Gastroesophageal sphincter (tissue), 4 donors: ENCODE measurements at regions not wholly inside any gene's neighbourhood (a gene's known extent, or its start where the extent isn't known, plus 50 kb on each side); places are given as distances from the start of the nearest gene placed in this dataset.

Experiments
- ATAC-seq: fragments of 150-250 bp; one replicate; pipeline ENCODE4 v1.9.1; 2016; ENCODE audit warnings: mild to moderate bottlenecking, moderate library complexity
- H3K27ac ChIP-seq, 4 donors: fragments of 200-600 bp; sonication (generic) in 3 of 4; 1 replicate in 3 of 4; 2 replicates in 1 of 4; pipeline ENCODE4 v1.5.1; 2016 to 2019
- H3K27me3 ChIP-seq: fragments of 200-600 bp; sonication (generic); one replicate; pipeline ENCODE4 v1.5.1; 2019
- H3K36me3 ChIP-seq, 2 donors: fragments of 200-600 bp; sonication (generic); one replicate each; pipeline ENCODE4 v1.5.1; 2019; ENCODE audit warnings: control low read depth in 1 of 2
- H3K4me1 ChIP-seq, 3 donors: fragments of 200-600 bp; sonication (generic); 1 replicate in 2 of 3; 2 replicates in 1 of 3; pipeline ENCODE4 v1.5.1; 2016 to 2019; ENCODE audit warnings: control low read depth in 2 of 3
- H3K4me3 ChIP-seq, 2 donors: fragments of 200-600 bp; sonication (generic); one replicate each; pipeline ENCODE4 v1.5.1; 2019; ENCODE audit warnings: mild to moderate bottlenecking in 1 of 2, moderate library complexity in 1 of 2
- H3K9me3 ChIP-seq, 3 donors: fragments of 200-600 bp; sonication (generic); one replicate each; pipeline ENCODE4 v1.5.1; 2017 to 2019; ENCODE audit warnings: control low read depth in 2 of 3
- CTCF ChIP-seq, 4 experiments: fragments of 200-600 bp in 2 of 4; fragments of 450-650 bp in 2 of 4; sonication (generic) in 1 of 4; IDR thresholded peaks; one replicate each; pipeline ENCODE4 v1.5.1; 2017 to 2019; ENCODE audit warnings: antibody characterized with exemption in 4 of 4, mild to moderate bottlenecking in 2 of 4, moderate library complexity in 2 of 4
- EP300 ChIP-seq: sonication (generic); formaldehyde crosslinking; IDR thresholded peaks from one replicate; pipeline ENCODE4 v1.6.1; 2017; ENCODE audit warnings: antibody characterized with exemption, mild to moderate bottlenecking
- POLR2A ChIP-seq, 2 donors: fragments of 450-650 bp; IDR thresholded peaks; one replicate each; pipeline ENCODE4 v1.6.1; 2017; ENCODE audit warnings: antibody characterized with exemption in 2 of 2, mild to moderate bottlenecking in 2 of 2, moderate library complexity in 1 of 2
- POLR2AphosphoS5 ChIP-seq: sonication (generic); formaldehyde crosslinking; IDR thresholded peaks from one replicate; pipeline ENCODE4 v1.6.1; 2017; ENCODE audit warnings: antibody characterized with exemption
- WGBS, 2 donors: methylation state at CpG; one replicate each; pipeline ENCODE4 v1.1.5; 2018; ENCODE audit warnings: low coverage in 1 of 2; 5-methylcytosine and 5-hydroxymethylcytosine counted together

GRCh38 chr6:66556936-66557335 is 849.9 kb upstream of the EYS start:
- no peak overlapping the region for H3K4me3 ChIP-seq
- TF ChIP-seq POLR2AphosphoS5 = no peak
- no peak for TF ChIP-seq POLR2A (IDR thresholded peaks at IDR 0.05)
- no peak for TF ChIP-seq EP300
- TF ChIP-seq CTCF (IDR thresholded peaks at IDR 0.05) = no peak
- no peaks in the 10 kb centered on the region for H3K4me1 ChIP-seq
- H3K27me3 ChIP-seq = no peaks in the 10 kb centered on the region
- peaks cover 0 to 19% (median 0%) of the 10 kb centered on the region in 3 donors for H3K9me3 ChIP-seq
- ATAC-seq = no peak
- WGBS, 2 donors = 78 to 83% methylated on average over 1 of the region's 1 CpG
- no peaks in the 10 kb centered on the region for H3K36me3 ChIP-seq
- no peak overlapping the region for H3K27ac ChIP-seq

- H3K9me3 ChIP-seq = peaks cover 0 to 19% (median 0%) of the 10 kb centered on the region in 3 donors
- H3K4me1 ChIP-seq = no peaks in the 10 kb centered on the region
- no peak for TF ChIP-seq CTCF (IDR thresholded peaks at IDR 0.05)
- no peak for TF ChIP-seq POLR2AphosphoS5
- TF ChIP-seq POLR2A (IDR thresholded peaks at IDR 0.05) = no peak
- no peak for TF ChIP-seq EP300
- H3K27me3 ChIP-seq = no peaks in the 10 kb centered on the region
- H3K4me3 ChIP-seq = no peak overlapping the region
- 94% methylated on average over 1 of the region's 1 CpG; no CpG with 5 or more reads in 1 of the 2 donors for WGBS, 2 donors
- ATAC-seq = no peak
- H3K36me3 ChIP-seq = no peaks in the 10 kb centered on the region
- H3K27ac ChIP-seq = no peak overlapping the region
These were observed 848.1 kb upstream of the EYS start for GRCh38 chr6:66555082-66555481.

- Histone ChIP-seq H3K9me3 (peaks cover 0 to 19% (median 0%) of the 10 kb centered on the region in 3 donors), H3K36me3 (no peaks in the 10 kb centered on the region), H3K4me3 (no peak overlapping the region), H3K27me3 (no peaks in the 10 kb centered on the region), H3K27ac (no peak overlapping the region), H3K4me1 (no peaks in the 10 kb centered on the region)
- TF ChIP-seq CTCF (IDR thresholded peaks at IDR 0.05) (no peak), POLR2A (IDR thresholded peaks at IDR 0.05) (no peak), POLR2AphosphoS5 (no peak), EP300 (no peak)
- 43 to 71% methylated on average over 2 of the region's 2 CpGs for WGBS, 2 donors
- ATAC-seq = no peak
These were observed 846.4 kb upstream of the EYS start for GRCh38 chr6:66553441-66553840.

- WGBS, 2 donors = 29 to 33% methylated on average over 1 of the region's 1 CpG
- no peak overlapping the region for H3K4me3 ChIP-seq
- no peak for TF ChIP-seq EP300
- no peak for TF ChIP-seq POLR2AphosphoS5
- no peak for TF ChIP-seq CTCF (IDR thresholded peaks at IDR 0.05)
- TF ChIP-seq POLR2A (IDR thresholded peaks at IDR 0.05) = no peak
- no peak overlapping the region for H3K27ac ChIP-seq
- H3K36me3 ChIP-seq = no peaks in the 10 kb centered on the region
- no peaks in the 10 kb centered on the region for H3K9me3 ChIP-seq
- no peaks in the 10 kb centered on the region for H3K4me1 ChIP-seq
- no peaks in the 10 kb centered on the region for H3K27me3 ChIP-seq
- ATAC-seq = no peak
These were observed 831.6 kb upstream of the EYS start for GRCh38 chr6:66538551-66539135.

- WGBS, 2 donors = 27 to 34% methylated on average over 4 of the region's 4 CpGs
- H3K9me3 ChIP-seq = no peaks in the 10 kb centered on the region
- no peak overlapping the region for H3K27ac ChIP-seq
- H3K36me3 ChIP-seq = no peaks in the 10 kb centered on the region
- no peak overlapping the region for H3K4me3 ChIP-seq
- no peaks in the 10 kb centered on the region for H3K27me3 ChIP-seq
- TF ChIP-seq CTCF (IDR thresholded peaks at IDR 0.05) (no peak), POLR2A (IDR thresholded peaks at IDR 0.05) (no peak), EP300 (no peak), POLR2AphosphoS5 (no peak)
- no peaks in the 10 kb centered on the region for H3K4me1 ChIP-seq
- ATAC-seq = no peak
These were observed 826.9 kb upstream of the EYS start for GRCh38 chr6:66533921-66534404.
